Neural cell (in vitro differentiated cells): ENCODE measurements at regions not wholly inside any gene's neighbourhood (a gene's known extent, or its start where the extent isn't known, plus 50 kb on each side); places are given as distances from the start of the nearest gene placed in this dataset.

Source experiments
- H2AFZ ChIP-seq: fragments of 200-600, 300-800 bp; sonication (generic), shearing (Covaris generic); 2 replicates; pipeline ENCODE4 v1.6.0; 2014; ENCODE audit warnings: low read depth, mild to moderate bottlenecking, antibody characterized with exemption, low read length, moderate library complexity
- H3F3A ChIP-seq: fragments of 200-600 bp; shearing (Covaris generic); 2 replicates; pipeline ENCODE4 v1.6.1; 2016; ENCODE audit warnings: mild to moderate bottlenecking, moderate library complexity, mixed read lengths, antibody characterized with exemption, low read length; ENCODE audit not compliant: insufficient read depth, poor library complexity, severe bottlenecking
- H3K27ac ChIP-seq: fragments of 200-600, 300-800 bp; sonication (generic), shearing (Covaris generic); 2 replicates; pipeline ENCODE4 v1.5.1; 2014; ENCODE audit warnings: mild to moderate bottlenecking, low read length, moderate library complexity
- H3K27me3 ChIP-seq: fragments of 300-800, 200-600 bp; sonication (generic), shearing (Covaris generic); 2 replicates; pipeline ENCODE4 v1.6.0; 2014; ENCODE audit warnings: mild to moderate bottlenecking, low read depth, low read length, moderate library complexity; ENCODE audit not compliant: insufficient read depth
- H3K36me3 ChIP-seq: fragments of 300-800, 200-600 bp; sonication (generic), shearing (Covaris generic); 2 replicates; pipeline ENCODE4 v1.5.1; 2014; ENCODE audit warnings: mild to moderate bottlenecking, antibody characterized with exemption, low read length, moderate library complexity; ENCODE audit not compliant: insufficient read depth
- H3K4me2 ChIP-seq: fragments of 300-800, 200-600 bp; sonication (generic), shearing (Covaris generic); 2 replicates; pipeline ENCODE4 v1.6.0; 2014; ENCODE audit warnings: mild to moderate bottlenecking, low read length
- H3K4me3 ChIP-seq: fragments of 300-800, 200-600 bp; sonication (generic), shearing (Covaris generic); 2 replicates; pipeline ENCODE4 v1.5.1; 2014; ENCODE audit warnings: mild to moderate bottlenecking, low read length, moderate library complexity
- H3K79me2 ChIP-seq: fragments of 200-600 bp; shearing (Covaris generic); replicated peaks from 2 replicates; pipeline ENCODE4 v1.6.0; 2014; ENCODE audit warnings: mild to moderate bottlenecking, low read length, moderate library complexity; ENCODE audit not compliant: insufficient read depth
- H3K9ac ChIP-seq: fragments of 300-800, 200-600 bp; sonication (generic), shearing (Covaris generic); 2 replicates; pipeline ENCODE4 v1.6.1; 2016; ENCODE audit warnings: mild to moderate bottlenecking, low read length, mixed read lengths
- H3K9me2 ChIP-seq: fragments of 200-600 bp; shearing (Covaris generic); 2 replicates; pipeline ENCODE4 v1.6.1; 2016; ENCODE audit warnings: mild to moderate bottlenecking, low read length, mixed read lengths; ENCODE audit not compliant: insufficient read depth
- H3K9me3 ChIP-seq: fragments of 200-600, 300-800 bp; sonication (generic), shearing (Covaris generic); 2 replicates; pipeline ENCODE4 v1.6.1; 2016; ENCODE audit warnings: mild to moderate bottlenecking, mixed run types, low read length, moderate library complexity, mixed read lengths
- H4K20me1 ChIP-seq: fragments of 200-600 bp; shearing (Covaris generic); 2 replicates; pipeline ENCODE4 v1.6.1; 2016; ENCODE audit warnings: mild to moderate bottlenecking, mixed run types; ENCODE audit not compliant: insufficient read depth
- CTCF ChIP-seq: fragments of 450-650 bp; IDR thresholded peaks from 2 replicates; pipeline ENCODE4 v1.5.1; 2014; ENCODE audit warnings: antibody characterized with exemption, mild to moderate bottlenecking, moderate library complexity; ENCODE audit not compliant: poor library complexity, severe bottlenecking
- EP300 ChIP-seq: fragments of 450-650 bp; conservative IDR thresholded peaks from 2 replicates; pipeline ENCODE4 v1.6.1; 2014; ENCODE audit warnings: antibody characterized with exemption, mild to moderate bottlenecking, moderate library complexity; ENCODE audit not compliant: poor library complexity, severe bottlenecking
- EZH2 ChIP-seq: fragments of 200-600, 300-800 bp; shearing (Covaris generic), sonication (generic); IDR thresholded peaks from 2 replicates; pipeline ENCODE4 v1.6.1; 2014; ENCODE audit warnings: antibody characterized with exemption, low read length, borderline replicate concordance, mild to moderate bottlenecking; ENCODE audit not compliant: insufficient read depth, poor library complexity, severe bottlenecking
- MXI1 ChIP-seq: fragments of 450-650 bp; conservative IDR thresholded peaks from 2 replicates; pipeline ENCODE4 v1.6.1; 2014; ENCODE audit warnings: antibody characterized with exemption, mild to moderate bottlenecking; ENCODE audit not compliant: poor library complexity, severe bottlenecking
- POLR2AphosphoS5 ChIP-seq: IDR thresholded peaks from 2 replicates; pipeline ENCODE4 v1.6.1; 2012
- RAD21 ChIP-seq: fragments of 450-650 bp; conservative IDR thresholded peaks from 2 replicates; pipeline ENCODE4 v1.6.1; 2014; ENCODE audit warnings: antibody characterized with exemption, mild to moderate bottlenecking, moderate library complexity
- REST ChIP-seq: IDR thresholded peaks from 2 replicates; pipeline ENCODE4 v1.6.1; 2012; ENCODE audit warnings: borderline replicate concordance
- SMC3 ChIP-seq: fragments of 450-650 bp; conservative IDR thresholded peaks from 2 replicates; pipeline ENCODE4 v1.6.1; 2014; ENCODE audit warnings: antibody characterized with exemption, mild to moderate bottlenecking, moderate library complexity; ENCODE audit not compliant: poor library complexity
- TAF1 ChIP-seq: IDR thresholded peaks from 2 replicates; pipeline ENCODE4 v1.6.1; 2012; ENCODE audit warnings: low read depth

- Histone ChIP-seq H3K9me3 (no peaks in the 10 kb centered on the region), H4K20me1 (no peaks in the 10 kb centered on the region), H3K4me2 (no peak overlapping the region), H2AFZ (no peak overlapping the region), H3F3A (no peaks in the 10 kb centered on the region), H3K27ac (no peak overlapping the region), H3K27me3 (no peaks in the 10 kb centered on the region), H3K36me3 (no peaks in the 10 kb centered on the region), H3K4me3 (no peak overlapping the region), H3K79me2 (no peaks in the 10 kb centered on the region), H3K9me2 (no peaks in the 10 kb centered on the region), H3K9ac (no peak overlapping the region)
- TF ChIP-seq SMC3 (no peak), CTCF (no peak), REST (no peak), EP300 (no peak), RAD21 (no peak), POLR2AphosphoS5 (no peak), EZH2 (no peak), MXI1 (no peak), TAF1 (no peak)
Measured at GRCh38 chr3:118128886-118129285, 905.8 kb downstream of the IGSF11 start.

GRCh38 chr3:118137778-118138177 lies 896.9 kb downstream of the IGSF11 start:
- no peaks in the 10 kb centered on the region for H3K9me3 ChIP-seq
- H4K20me1 ChIP-seq, result no peaks in the 10 kb centered on the region
- TF ChIP-seq REST (no peak), EZH2 (no peak), CTCF (no peak), POLR2AphosphoS5 (no peak), SMC3 (no peak), MXI1 (no peak), TAF1 (no peak), RAD21 (no peak), EP300 (no peak)
- H3K36me3 ChIP-seq, result no peaks in the 10 kb centered on the region
- no peak overlapping the region for H3K4me2 ChIP-seq
- H3K9me2 ChIP-seq, result no peaks in the 10 kb centered on the region
- no peaks in the 10 kb centered on the region for H3K79me2 ChIP-seq
- no peak overlapping the region for H3K27ac ChIP-seq
- H3K9ac ChIP-seq, result no peak overlapping the region
- no peaks in the 10 kb centered on the region for H3F3A ChIP-seq
- H3K27me3 ChIP-seq, result no peaks in the 10 kb centered on the region
- no peak overlapping the region for H2AFZ ChIP-seq
- no peak overlapping the region for H3K4me3 ChIP-seq
